AG09309 (cell line): ENCODE measurements at regions not wholly inside any gene's neighbourhood (a gene's known extent, or its start where the extent isn't known, plus 50 kb on each side); places are given as distances from the start of the nearest gene placed in this dataset.

ENCODE experiments used
- DNase-seq: peaks from one replicate; pipeline ENCODE4 v3.0.0-alpha.2; 2010; ENCODE audit warnings: low read depth
- H3K4me3 ChIP-seq: 2 replicates; pipeline ENCODE4 v1.5.1; 2011; ENCODE audit warnings: mild to moderate bottlenecking, low read depth, low read length, moderate library complexity; ENCODE audit not compliant: control insufficient read depth
- CTCF ChIP-seq: IDR thresholded peaks from 2 replicates; pipeline ENCODE4 v1.5.1; 2011; ENCODE audit warnings: mild to moderate bottlenecking, low read depth, low read length, inconsistent platforms; ENCODE audit not compliant: insufficient read depth, control insufficient read depth; ENCODE audit errors: missing control alignments

DNA sequence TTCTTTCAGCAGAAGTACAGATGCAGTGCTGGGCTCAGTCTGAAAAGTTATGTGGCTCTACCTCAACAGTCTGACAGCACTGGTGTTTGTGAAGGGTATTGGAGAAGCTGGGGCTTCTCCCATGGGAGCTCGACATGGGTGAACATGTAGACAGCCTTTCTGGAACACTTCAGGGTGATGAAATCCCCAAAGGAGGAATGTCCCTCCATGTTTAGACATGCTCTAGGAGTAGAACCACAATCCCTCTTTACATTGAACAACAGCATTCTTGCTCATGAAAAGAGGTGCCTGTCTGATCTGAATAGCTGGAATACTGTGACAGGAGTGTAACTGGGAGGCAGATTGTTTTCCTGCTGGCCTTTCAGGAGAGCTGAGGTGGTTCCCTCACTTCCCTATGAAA lies 53.8 kb upstream of the NAP1L2 start:
- DNase-seq: no peak
- no peak for TF ChIP-seq CTCF
- H3K4me3 ChIP-seq: no peak overlapping the region

GRCh38 chrX:73267979-73268378 lies 53.3 kb upstream of the NAP1L2 start:
- no peak for TF ChIP-seq CTCF
- H3K4me3 ChIP-seq: no peak overlapping the region
- DNase-seq: no peak

GRCh38 chrX:73267206-73267605 lies 52.6 kb upstream of the NAP1L2 start:
- TF ChIP-seq CTCF: no peak
- DNase-seq: no peak
- no peak overlapping the region for H3K4me3 ChIP-seq

- no peak overlapping the region for H3K4me3 ChIP-seq
- no peak for TF ChIP-seq CTCF
Measured at GRCh38 chrX:73266766-73267165, 52.1 kb upstream of the NAP1L2 start.

More at GRCh38 chrX:73266766-73267165, 52.1 kb upstream of the NAP1L2 start:
- no peak for DNase-seq
